ENCODE measurements at regions not wholly inside any gene's neighbourhood (a gene's known extent, or its start where the extent isn't known, plus 50 kb on each side); places are given as distances from the start of the nearest gene placed in this dataset.
"Not testable (repeated sequence)": the region's sequence is repeated elsewhere in the genome, so short reads cannot be mapped to it uniquely, and the experiment has no call there.

DNA sequence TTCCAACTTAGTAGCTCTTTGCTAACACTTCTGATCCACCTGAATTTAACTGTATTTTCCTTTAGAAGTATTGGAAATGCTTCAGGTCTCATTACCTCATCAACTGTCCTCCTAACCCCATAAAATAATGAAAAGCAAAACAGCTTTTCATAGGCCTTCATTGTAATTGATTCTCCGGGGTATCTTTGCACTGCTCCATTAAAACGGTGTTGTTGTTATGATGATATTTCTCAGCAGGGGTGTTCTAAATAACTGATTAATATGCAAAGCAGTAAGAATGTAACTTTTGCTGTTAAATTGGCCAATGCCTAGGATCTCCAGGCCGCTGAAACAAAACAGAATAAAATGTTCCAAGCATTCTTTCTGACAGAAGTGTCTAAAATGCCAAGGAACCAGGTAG lies 1983.2 kb downstream of the EFNA5 start:
- no peak for DNase-seq (ENCODE audit: low spot score)

GRCh38 chr5:105685884-105686283 lies 1984.9 kb downstream of the EFNA5 start:
- no peak for DNase-seq (ENCODE audit: low spot score)

DNA sequence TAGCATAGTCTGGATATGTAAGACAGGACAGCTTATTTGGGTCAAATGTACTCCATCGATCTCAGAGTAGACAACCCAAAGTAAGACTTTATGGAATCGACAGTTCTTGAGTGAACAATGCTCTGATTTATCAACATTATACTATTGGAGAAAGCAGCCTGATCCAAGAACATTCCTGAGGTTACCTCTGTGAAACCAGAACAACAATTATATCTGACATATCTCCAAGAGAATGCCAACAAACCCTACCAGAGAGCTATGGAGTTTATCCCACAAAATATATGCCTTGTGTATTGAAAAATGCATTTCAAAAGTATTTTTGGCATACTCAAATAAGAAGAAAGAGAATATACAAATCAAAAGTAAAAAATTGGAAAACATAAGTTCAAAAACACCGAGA lies 1985.9 kb downstream of the EFNA5 start:
- no peak for DNase-seq (ENCODE audit: low spot score)

- DNase-seq (ENCODE audit: low spot score): no peak
Observed at GRCh38 chr5:105680858-105681475, 1989.8 kb downstream of the EFNA5 start.

DNA sequence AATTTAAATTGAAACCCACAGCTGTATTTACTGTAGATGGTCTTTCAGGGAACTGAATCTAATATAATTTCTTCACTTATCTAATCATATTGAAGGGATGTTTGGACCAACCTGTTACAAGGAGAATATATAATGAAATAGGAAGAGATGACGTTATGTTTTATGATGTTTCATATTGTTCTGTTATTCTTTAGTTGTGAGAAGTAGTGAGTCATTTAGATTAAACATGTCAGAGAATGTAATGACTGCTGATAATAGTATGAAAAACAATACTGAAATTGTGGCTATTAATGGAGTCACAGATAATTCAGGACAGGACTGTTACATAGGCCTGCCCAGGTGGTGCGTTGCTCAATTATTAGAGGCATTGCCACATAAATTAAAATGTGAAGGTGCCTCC lies 1993.4 kb downstream of the EFNA5 start:
- DNase-seq (ENCODE audit: low spot score): no peak

DNA sequence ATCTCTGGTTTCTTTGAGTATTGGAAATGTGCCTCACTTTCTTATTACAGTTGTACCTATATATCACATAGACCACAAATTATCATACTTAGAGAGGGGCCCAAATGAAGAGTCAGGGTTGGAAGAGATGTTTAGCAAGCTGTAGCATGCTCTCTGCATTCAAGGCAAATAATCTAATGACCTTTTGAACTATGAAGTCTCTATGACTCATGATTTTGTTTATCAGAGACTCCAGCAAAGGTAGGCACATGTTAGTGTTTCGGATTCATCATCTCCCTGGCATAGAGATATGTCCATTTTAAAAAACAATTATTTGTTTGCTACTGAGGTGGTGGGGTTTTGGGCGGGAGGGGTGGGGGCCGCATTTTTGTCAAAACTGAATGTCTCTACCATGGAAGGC lies 2000.1 kb downstream of the EFNA5 start:
- DNase-seq (ENCODE audit: low spot score): no peak

DNA sequence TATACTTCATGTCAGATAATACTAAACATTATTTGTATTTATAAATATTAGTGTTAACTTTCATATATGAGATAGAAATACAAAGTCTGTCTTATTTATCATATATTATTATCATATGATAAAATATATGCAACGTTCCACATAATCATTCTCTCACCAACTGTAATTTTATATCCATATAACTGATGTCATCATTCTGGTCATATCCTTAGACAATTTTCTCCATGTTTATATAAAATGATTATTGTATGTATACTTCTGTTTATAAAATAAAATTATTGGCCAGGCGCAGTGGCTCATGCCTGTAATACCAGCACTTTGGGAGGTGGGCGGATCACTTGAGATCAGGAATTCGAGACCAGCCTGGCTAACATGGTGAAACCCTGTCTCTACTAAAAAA lies 2007.1 kb downstream of the EFNA5 start:
- DNase-seq (ENCODE audit: low spot score): no peak

DNA sequence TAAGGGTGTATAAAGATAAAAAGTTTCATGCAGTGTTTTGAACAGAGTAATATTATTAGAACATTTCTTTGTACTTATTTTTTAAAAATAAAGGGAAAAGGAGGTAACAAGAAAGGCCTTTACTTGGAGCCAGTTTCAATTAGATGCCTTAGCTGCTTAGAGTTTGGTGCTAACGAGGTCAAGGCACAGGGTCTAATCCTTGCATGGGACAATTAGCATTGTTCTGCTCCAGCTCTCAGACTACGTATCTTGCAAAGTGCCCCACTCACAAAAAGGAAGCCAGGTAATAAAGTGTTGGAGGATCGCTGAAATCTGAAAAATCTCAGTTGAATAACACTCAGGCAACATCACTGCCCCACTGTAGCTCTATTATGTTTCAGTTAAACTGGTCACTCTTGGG lies 2011.3 kb downstream of the EFNA5 start:
- no peak for DNase-seq (ENCODE audit: low spot score)

GRCh38 chr5:105640328-105640727 lies 2030.4 kb downstream of the EFNA5 start:
- DNase-seq (ENCODE audit: low spot score): no peak

GRCh38 chr5:105639511-105639910 lies 2031.2 kb downstream of the EFNA5 start:
- no peak for DNase-seq (ENCODE audit: low spot score)

- no peak for DNase-seq (ENCODE audit: low spot score)
Observed at GRCh38 chr5:105639068-105639467, 2031.7 kb downstream of the EFNA5 start.

GRCh38 chr5:105638437-105638836 lies 2032.3 kb downstream of the EFNA5 start:
- no peak for DNase-seq (ENCODE audit: low spot score)

GRCh38 chr5:105632043-105632442 lies 2038.7 kb downstream of the EFNA5 start:
- no peak for DNase-seq (ENCODE audit: low spot score)

DNA sequence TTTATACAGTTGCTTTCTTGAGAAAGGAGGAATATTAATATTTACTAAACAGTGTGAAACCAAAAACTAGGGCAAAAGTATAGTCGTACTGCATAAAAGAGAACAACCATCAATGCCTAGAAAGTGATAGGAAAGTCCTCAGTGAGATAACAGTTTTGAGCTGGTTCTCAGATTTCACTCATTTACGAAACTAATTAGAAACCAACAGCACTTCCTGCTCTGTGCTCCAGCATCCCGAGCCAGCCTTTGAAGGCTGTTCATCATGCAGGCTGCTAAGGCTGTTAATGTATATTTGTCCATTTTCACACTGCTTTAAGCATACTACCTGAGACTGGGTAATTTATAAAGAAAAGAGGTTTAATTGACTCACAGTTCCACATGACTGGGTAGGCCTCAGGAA lies 2039.9 kb downstream of the EFNA5 start:
- DNase-seq (ENCODE audit: low spot score): no peak

DNA sequence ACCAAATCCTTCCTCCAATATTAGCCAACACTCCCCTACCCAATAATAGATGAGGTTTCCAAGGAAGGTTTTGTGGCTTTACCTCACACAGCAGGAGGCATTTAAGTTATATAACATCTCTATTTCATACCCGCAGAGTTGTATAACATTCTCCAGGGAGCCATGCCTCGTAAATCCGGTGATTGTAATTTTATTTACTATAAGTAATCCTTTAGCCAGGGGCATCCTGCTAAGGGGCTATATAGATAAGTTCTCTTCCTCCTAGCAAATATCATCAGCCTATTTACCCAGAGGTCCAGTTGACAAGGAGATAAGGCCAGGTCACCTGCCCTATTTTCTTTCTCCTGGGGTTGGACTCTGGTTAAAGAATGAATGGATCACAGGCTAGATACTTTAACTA lies 2051.0 kb downstream of the EFNA5 start:
- no peak for DNase-seq (ENCODE audit: low spot score)

- no peak for DNase-seq (ENCODE audit: low spot score)
Observed at GRCh38 chr5:105617436-105618215, 2053.1 kb downstream of the EFNA5 start.

GRCh38 chr5:105616599-105616998 lies 2054.0 kb upstream of the NUDT12 start:
- no peak for DNase-seq (ENCODE audit: low spot score)

GRCh38 chr5:105602406-105602805 lies 2039.8 kb upstream of the NUDT12 start:
- DNase-seq (ENCODE audit: low spot score): not testable (repeated sequence)

GRCh38 chr5:105593011-105593760 lies 2030.6 kb upstream of the NUDT12 start:
- no peak for DNase-seq (ENCODE audit: low spot score)

DNA sequence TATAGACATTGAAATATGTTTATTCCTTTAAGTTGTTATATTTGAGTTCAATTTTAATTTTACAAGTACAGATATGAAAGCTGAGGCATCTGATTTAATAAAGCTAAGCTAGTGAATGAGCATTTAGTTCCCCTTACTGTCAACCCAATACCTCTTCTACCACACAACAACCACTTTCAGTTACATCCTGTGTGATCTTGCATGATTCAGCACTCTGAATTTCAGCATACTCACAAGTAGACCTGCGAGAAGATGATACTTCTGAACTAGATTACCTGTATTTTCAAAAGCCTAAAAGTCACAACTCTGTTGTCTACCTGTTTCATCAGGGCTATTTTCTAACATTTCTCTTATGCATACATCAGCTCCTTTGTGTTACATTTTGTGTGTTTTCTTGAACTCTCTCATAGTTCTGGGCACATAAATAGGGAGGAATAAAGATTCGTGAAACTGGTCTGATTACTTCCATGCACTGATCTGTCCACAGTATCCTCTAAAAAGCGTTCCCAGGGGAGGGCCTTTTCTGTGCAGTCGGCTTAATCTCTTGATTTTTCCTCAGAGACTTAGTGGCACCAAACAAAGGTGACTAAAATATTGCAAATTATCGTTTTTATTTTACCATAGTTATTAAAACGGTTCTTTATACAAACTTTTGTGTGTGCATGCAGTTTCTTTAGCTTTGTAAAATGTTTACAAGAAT lies 2025.5 kb upstream of the NUDT12 start:
- no peak for DNase-seq (ENCODE audit: low spot score)

DNA sequence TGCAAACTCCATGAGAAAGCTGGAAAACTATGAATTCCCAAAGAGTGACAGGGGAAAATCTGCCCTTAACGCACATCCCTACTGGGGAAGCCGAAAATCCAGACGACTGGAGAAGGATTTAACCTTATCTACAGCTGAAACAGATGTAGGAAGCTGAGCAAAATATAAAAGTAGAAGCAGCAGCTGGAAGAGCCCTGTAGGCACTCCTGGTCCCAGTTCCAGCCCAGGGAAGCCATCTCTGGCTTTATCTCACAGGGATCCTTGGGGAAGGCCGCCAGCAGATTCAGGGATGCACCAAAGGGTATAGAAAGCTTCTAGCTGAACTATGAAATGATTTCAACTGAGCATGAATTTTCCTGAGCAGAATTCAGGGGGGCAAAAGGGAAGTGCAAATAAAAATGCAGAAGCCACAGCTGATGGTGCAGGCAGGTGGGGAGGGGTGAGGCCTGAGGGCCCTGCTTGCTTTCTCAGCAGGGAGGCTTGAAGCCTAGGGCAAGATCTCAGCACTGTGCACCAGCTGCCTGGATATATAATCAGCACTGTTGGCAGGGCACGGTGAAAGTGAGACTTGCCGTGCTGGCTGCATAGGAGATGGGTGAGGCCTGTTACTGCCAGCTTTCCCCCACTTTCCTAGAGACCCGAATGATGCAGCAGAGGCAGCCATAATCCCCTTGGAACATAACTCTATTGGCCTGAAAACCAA lies 2019.5 kb upstream of the NUDT12 start:
- no peak for DNase-seq (ENCODE audit: low spot score)

DNA sequence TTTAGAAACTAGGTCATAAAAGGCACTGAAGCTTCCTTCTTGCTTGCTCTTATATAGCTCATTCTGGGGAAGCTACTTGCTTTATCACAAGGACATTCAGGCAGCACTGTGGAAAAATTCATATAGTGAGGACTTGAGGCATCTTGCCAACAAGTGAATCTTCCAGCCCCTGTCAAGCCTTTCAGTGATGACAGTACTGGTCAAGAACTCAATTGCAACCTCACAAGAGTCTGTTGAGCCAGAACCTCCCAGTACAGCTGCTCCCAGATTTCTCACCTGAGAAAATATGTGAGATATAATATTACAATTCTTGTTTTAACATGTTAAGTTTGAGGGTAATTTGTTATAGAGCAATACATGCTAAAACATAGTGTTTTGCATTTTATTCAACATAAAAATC lies 2011.0 kb upstream of the NUDT12 start:
- DNase-seq (ENCODE audit: low spot score): no peak
